ENCODE measurements at regions not wholly inside any gene's neighbourhood (a gene's known extent, or its start where the extent isn't known, plus 50 kb on each side); places are given as distances from the start of the nearest gene placed in this dataset.
"Not testable (repeated sequence)": the region's sequence is repeated elsewhere in the genome, so short reads cannot be mapped to it uniquely, and the experiment has no call there.

- no peak for FAIRE-seq
Observed at GRCh38 chr2:77839102-77839501, 316.9 kb upstream of the LRRTM4 start.

GRCh38 chr2:77862120-77862519 lies 339.9 kb upstream of the LRRTM4 start:
- no peak for FAIRE-seq

GRCh38 chr2:77864426-77864825 lies 342.2 kb upstream of the LRRTM4 start:
- FAIRE-seq, result no peak

- no peak for FAIRE-seq
Observed at GRCh38 chr2:77866661-77867060, 344.5 kb upstream of the LRRTM4 start.

GRCh38 chr2:77867146-77867545 lies 345.0 kb upstream of the LRRTM4 start:
- no peak for FAIRE-seq

GRCh38 chr2:77873506-77873905 lies 351.3 kb upstream of the LRRTM4 start:
- FAIRE-seq, result no peak

GRCh38 chr2:77900211-77900610 lies 378.0 kb upstream of the LRRTM4 start:
- not testable (repeated sequence) for FAIRE-seq

- no peak for FAIRE-seq
Observed at GRCh38 chr2:77910136-77910535, 388.0 kb upstream of the LRRTM4 start.

GRCh38 chr2:77920838-77921366 lies 398.7 kb upstream of the LRRTM4 start:
- FAIRE-seq, result no peak

- no peak for FAIRE-seq
Observed at GRCh38 chr2:77922567-77922966, 400.4 kb upstream of the LRRTM4 start.

- no peak for FAIRE-seq
Observed at GRCh38 chr2:77937366-77937765, 415.2 kb upstream of the LRRTM4 start.

- no peak for FAIRE-seq
Observed at GRCh38 chr2:77938462-77938861, 416.3 kb upstream of the LRRTM4 start.

- no peak for FAIRE-seq
Observed at GRCh38 chr2:77939370-77939769, 417.2 kb upstream of the LRRTM4 start.

GRCh38 chr2:77939801-77940200 lies 417.6 kb upstream of the LRRTM4 start:
- no peak for FAIRE-seq

GRCh38 chr2:77954931-77955330 lies 432.8 kb upstream of the LRRTM4 start:
- FAIRE-seq, result no peak

GRCh38 chr2:77962943-77963342 lies 440.8 kb upstream of the LRRTM4 start:
- FAIRE-seq, result no peak

GRCh38 chr2:77977471-77978063 lies 455.4 kb upstream of the LRRTM4 start:
- no peak for FAIRE-seq

GRCh38 chr2:77995161-77995560 lies 473.0 kb upstream of the LRRTM4 start:
- FAIRE-seq, result no peak

GRCh38 chr2:77999376-77999775 lies 477.2 kb upstream of the LRRTM4 start:
- no peak for FAIRE-seq

- FAIRE-seq, result no peak
Observed at GRCh38 chr2:78009289-78009688, 487.1 kb upstream of the LRRTM4 start.

GRCh38 chr2:78011251-78011650 lies 489.1 kb upstream of the LRRTM4 start:
- no peak for FAIRE-seq

- no peak for FAIRE-seq
Observed at GRCh38 chr2:78020491-78020890, 498.3 kb upstream of the LRRTM4 start.

GRCh38 chr2:78023356-78023755 lies 501.2 kb upstream of the LRRTM4 start:
- FAIRE-seq, result no peak

GRCh38 chr2:78024996-78025395 lies 502.8 kb upstream of the LRRTM4 start:
- no peak for FAIRE-seq

- FAIRE-seq, result no peak
Observed at GRCh38 chr2:78029392-78029995, 507.3 kb upstream of the LRRTM4 start.

All from A204.1 (cell line).